ENCODE measurements at regions not wholly inside any gene's neighbourhood (a gene's known extent, or its start where the extent isn't known, plus 50 kb on each side); places are given as distances from the start of the nearest gene placed in this dataset.
A peak's percentile ranks its signal among the peaks of the same experiment; 100 is the strongest.

- peak; percentile 89 for DNase-seq
These were observed 142.9 kb downstream of the ASCL1 start for GRCh38 chr12:103100257-103100831.

GRCh38 chr12:103102225-103102744, 144.8 kb downstream of the ASCL1 start:
- DNase-seq, result no peak

- no peak for DNase-seq
These were observed 148.6 kb downstream of the ASCL1 start for GRCh38 chr12:103105971-103106597.

- DNase-seq, result no peak
These were observed 152.4 kb downstream of the ASCL1 start for GRCh38 chr12:103109861-103110260.

- DNase-seq, result no peak
These were observed 157.0 kb downstream of the ASCL1 start for GRCh38 chr12:103114296-103115055.

- DNase-seq, result no peak
These were observed 171.5 kb downstream of the ASCL1 start for GRCh38 chr12:103128862-103129501.

- no peak for DNase-seq
These were observed 173.1 kb downstream of the ASCL1 start for GRCh38 chr12:103130564-103130963.

GRCh38 chr12:103138538-103138937, 181.1 kb downstream of the ASCL1 start:
- no peak for DNase-seq

GRCh38 chr12:103139876-103140275, 182.4 kb downstream of the ASCL1 start:
- no peak for DNase-seq

- DNase-seq, result peak; percentile 53
These were observed 182.8 kb downstream of the ASCL1 start for GRCh38 chr12:103140286-103140685.

GRCh38 chr12:103144278-103144677, 186.8 kb downstream of the ASCL1 start:
- DNase-seq, result no peak

GRCh38 chr12:103160622-103161021, 203.1 kb downstream of the ASCL1 start:
- DNase-seq, result no peak

GRCh38 chr12:103161582-103162362, 204.3 kb downstream of the ASCL1 start:
- no peak for DNase-seq

GRCh38 chr12:103166949-103167348, 209.5 kb downstream of the ASCL1 start:
- DNase-seq, result no peak

- no peak for DNase-seq
These were observed 215.1 kb downstream of the ASCL1 start for GRCh38 chr12:103172447-103173112.

GRCh38 chr12:103175625-103176024, 218.2 kb downstream of the ASCL1 start:
- peak; percentile 53 for DNase-seq

- no peak for DNase-seq
These were observed 220.3 kb downstream of the ASCL1 start for GRCh38 chr12:103177639-103178255.

- peak; percentile 9 for DNase-seq
These were observed 221.0 kb downstream of the ASCL1 start for GRCh38 chr12:103178366-103179080.

- DNase-seq, result no peak
These were observed 224.1 kb downstream of the ASCL1 start for GRCh38 chr12:103181366-103182152.

- no peak for DNase-seq
These were observed 224.8 kb downstream of the ASCL1 start for GRCh38 chr12:103182299-103182698.

Data from retina (tissue), 1 donor.